KMS-11 (cell line): ENCODE measurements at regions not wholly inside any gene's neighbourhood (a gene's known extent, or its start where the extent isn't known, plus 50 kb on each side); places are given as distances from the start of the nearest gene placed in this dataset.

Experiments used
- H2AFZ ChIP-seq: fragments of 200-600 bp; sonication (generic); 2 replicates; pipeline ENCODE4 v1.6.1; 2016; ENCODE audit warnings: antibody characterized with exemption, mixed run types, low read depth
- H3K27ac ChIP-seq: fragments of 200-600 bp; sonication (generic); 2 replicates; pipeline ENCODE4 v1.6.1; 2016; ENCODE audit warnings: mild to moderate bottlenecking, mixed run types
- H3K27me3 ChIP-seq: fragments of 200-600 bp; sonication (generic); 2 replicates; pipeline ENCODE4 v1.6.1; 2017; ENCODE audit warnings: mild to moderate bottlenecking, low read depth, mixed run types, moderate library complexity; ENCODE audit not compliant: insufficient read depth
- H3K36me3 ChIP-seq: fragments of 200-600 bp; sonication (generic); 2 replicates; pipeline ENCODE4 v1.6.1; 2017; ENCODE audit warnings: mild to moderate bottlenecking, mixed run types; ENCODE audit not compliant: insufficient read depth
- H3K4me1 ChIP-seq: fragments of 200-600 bp; sonication (generic); 2 replicates; pipeline ENCODE4 v1.6.1; 2016; ENCODE audit warnings: mild to moderate bottlenecking, low read depth, mixed run types; ENCODE audit not compliant: poor library complexity, severe bottlenecking
- H3K4me2 ChIP-seq: fragments of 200-600 bp; sonication (generic); 2 replicates; pipeline ENCODE4 v1.7.0; 2016; ENCODE audit warnings: mild to moderate bottlenecking, mixed run types
- H3K4me3 ChIP-seq: fragments of 200-600 bp; sonication (generic); IDR thresholded peaks from 2 replicates; pipeline ENCODE4 v1.6.1; 2017; ENCODE audit warnings: low read depth, low read length, mixed read lengths; ENCODE audit not compliant: insufficient read depth
- H3K79me2 ChIP-seq: fragments of 200-600 bp; sonication (generic); 2 replicates; pipeline ENCODE4 v1.6.1; 2016; ENCODE audit warnings: low read depth, mixed run types; ENCODE audit not compliant: insufficient read depth
- H3K9ac ChIP-seq: fragments of 200-600 bp; sonication (generic); 2 replicates; pipeline ENCODE4 v1.6.1; 2016; ENCODE audit warnings: mild to moderate bottlenecking, mixed run types
- H4K20me1 ChIP-seq: fragments of 200-600 bp; sonication (generic); 2 replicates; pipeline ENCODE4 v1.6.1; 2016; ENCODE audit warnings: mild to moderate bottlenecking, mixed run types; ENCODE audit not compliant: insufficient read depth
- CTCF ChIP-seq: fragments of 200-600 bp; sonication (generic); conservative IDR thresholded peaks from 2 replicates; pipeline ENCODE4 v1.6.1; 2017; ENCODE audit warnings: low read depth, mild to moderate bottlenecking, antibody characterized with exemption, low read length, moderate library complexity, mixed read lengths

- no peak overlapping the region for H3K4me3 ChIP-seq
- H3K9ac ChIP-seq: no peak overlapping the region
- no peak overlapping the region for H3K4me2 ChIP-seq
- no peaks in the 10 kb centered on the region for H3K27me3 ChIP-seq
- H4K20me1 ChIP-seq: no peaks in the 10 kb centered on the region
- no peaks in the 10 kb centered on the region for H3K4me1 ChIP-seq
- no peak overlapping the region for H3K27ac ChIP-seq
- no peak overlapping the region for H2AFZ ChIP-seq
- H3K79me2 ChIP-seq: no peaks in the 10 kb centered on the region
- no peaks in the 10 kb centered on the region for H3K36me3 ChIP-seq
- no peak for TF ChIP-seq CTCF
Measured at GRCh38 chr3:145133281-145133680, 1027.7 kb downstream of the PLOD2 start.

GRCh38 chr3:145134738-145135137 is 1026.2 kb downstream of the PLOD2 start:
- Histone ChIP-seq H2AFZ (no peak overlapping the region), H3K79me2 (no peaks in the 10 kb centered on the region), H3K4me1 (no peaks in the 10 kb centered on the region), H3K27me3 (no peaks in the 10 kb centered on the region), H3K4me3 (no peak overlapping the region), H3K9ac (no peak overlapping the region), H3K4me2 (no peak overlapping the region), H3K36me3 (no peaks in the 10 kb centered on the region), H4K20me1 (no peaks in the 10 kb centered on the region), H3K27ac (no peak overlapping the region)
- TF ChIP-seq CTCF: no peak

- Histone ChIP-seq H3K4me3 (no peak overlapping the region), H3K79me2 (no peaks in the 10 kb centered on the region), H3K27ac (no peak overlapping the region), H4K20me1 (no peaks in the 10 kb centered on the region), H3K36me3 (no peaks in the 10 kb centered on the region), H3K27me3 (no peaks in the 10 kb centered on the region), H2AFZ (no peak overlapping the region), H3K4me1 (no peaks in the 10 kb centered on the region), H3K4me2 (no peak overlapping the region), H3K9ac (no peak overlapping the region)
- TF ChIP-seq CTCF: no peak
Measured at GRCh38 chr3:145144361-145144760, 1016.6 kb downstream of the PLOD2 start.

GRCh38 chr3:145145461-145145860 is 1015.5 kb downstream of the PLOD2 start:
- H2AFZ ChIP-seq: no peak overlapping the region
- H3K4me2 ChIP-seq: no peak overlapping the region
- no peaks in the 10 kb centered on the region for H3K36me3 ChIP-seq
- no peak for TF ChIP-seq CTCF
- H3K4me3 ChIP-seq: no peak overlapping the region
- H3K27me3 ChIP-seq: no peaks in the 10 kb centered on the region
- H3K27ac ChIP-seq: no peak overlapping the region
- no peaks in the 10 kb centered on the region for H3K4me1 ChIP-seq
- no peaks in the 10 kb centered on the region for H4K20me1 ChIP-seq
- H3K9ac ChIP-seq: no peak overlapping the region
- H3K79me2 ChIP-seq: no peaks in the 10 kb centered on the region

GRCh38 chr3:145159640-145160039 is 1001.3 kb downstream of the PLOD2 start:
- H3K27ac ChIP-seq: no peak overlapping the region

More at GRCh38 chr3:145159640-145160039, 1001.3 kb downstream of the PLOD2 start:
- H3K4me2 ChIP-seq: no peak overlapping the region
- H3K36me3 ChIP-seq: no peaks in the 10 kb centered on the region
- no peaks in the 10 kb centered on the region for H3K27me3 ChIP-seq
- H3K9ac ChIP-seq: no peak overlapping the region
- no peak for TF ChIP-seq CTCF
- H3K4me1 ChIP-seq: no peaks in the 10 kb centered on the region
- no peak overlapping the region for H3K4me3 ChIP-seq
- no peaks in the 10 kb centered on the region for H3K79me2 ChIP-seq
- no peaks in the 10 kb centered on the region for H4K20me1 ChIP-seq
- H2AFZ ChIP-seq: no peak overlapping the region
